ENCODE measurements at regions not wholly inside any gene's neighbourhood (a gene's known extent, or its start where the extent isn't known, plus 50 kb on each side); places are given as distances from the start of the nearest gene placed in this dataset.
"Not testable (repeated sequence)": the region's sequence is repeated elsewhere in the genome, so short reads cannot be mapped to it uniquely, and the experiment has no call there.

DNA sequence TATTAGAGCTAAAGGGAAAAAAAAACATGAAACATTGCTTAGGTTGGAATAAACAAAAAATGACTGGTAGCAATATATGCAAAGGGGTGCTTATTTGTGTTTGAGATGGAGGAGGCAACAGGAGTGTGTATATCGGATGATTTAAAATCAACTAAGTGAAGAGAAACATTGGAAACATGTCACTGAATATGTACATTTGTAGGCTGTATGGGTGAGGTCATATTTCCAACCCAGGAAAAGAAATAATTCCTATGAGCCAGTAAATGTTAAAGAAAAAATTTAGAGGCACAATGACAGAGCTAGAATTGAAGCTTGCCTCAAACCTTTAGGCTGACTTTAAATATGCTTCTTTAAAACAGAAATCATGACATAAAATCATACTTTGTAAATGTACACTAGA lies 709.0 kb upstream of the SEMA3D start:
- no peak for DNase-seq

DNA sequence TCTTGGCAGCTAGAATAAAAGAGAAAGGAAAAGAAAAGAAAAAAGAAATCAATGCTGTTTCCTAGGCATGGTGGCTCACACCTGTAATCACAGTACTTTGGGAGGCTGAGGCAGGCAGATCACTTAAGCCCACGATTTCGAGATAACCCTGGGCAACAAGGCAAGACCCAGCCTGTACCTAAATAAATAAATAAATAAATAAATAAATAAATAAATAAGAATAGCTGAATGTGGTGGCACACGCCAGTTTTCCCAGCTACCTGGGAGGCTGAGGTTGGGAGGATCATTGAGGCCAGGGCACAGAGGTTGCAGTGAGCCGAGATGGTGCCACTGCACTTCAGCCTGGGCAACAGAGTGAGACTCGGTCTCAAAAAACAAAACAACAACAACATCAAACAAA lies 705.0 kb upstream of the SEMA3D start:
- DNase-seq, result not testable (repeated sequence)

GRCh38 chr7:85890244-85890811 lies 703.5 kb upstream of the SEMA3D start:
- DNase-seq, result peak in 1 of 58 donors; percentile 10

GRCh38 chr7:85887133-85887532 lies 700.3 kb upstream of the SEMA3D start:
- DNase-seq, result no peak

DNA sequence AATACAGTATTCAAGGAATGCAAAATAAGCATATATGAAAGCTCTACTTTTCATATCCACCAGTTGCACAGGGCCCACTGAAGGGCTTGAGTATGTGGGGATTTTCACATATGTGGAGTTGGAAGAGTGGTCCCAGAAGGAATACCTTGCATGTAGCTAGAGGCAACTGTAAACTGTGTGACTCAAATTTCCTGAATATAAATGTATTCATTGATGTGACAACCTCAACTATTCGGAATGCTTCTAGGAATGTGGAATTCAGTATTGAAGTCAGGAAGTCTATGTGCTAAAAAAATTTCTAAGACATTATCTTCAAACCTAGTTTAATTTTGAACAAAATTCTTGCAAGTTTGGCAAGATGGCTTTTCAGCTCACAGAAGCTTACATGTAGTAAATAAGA lies 695.5 kb upstream of the SEMA3D start:
- no peak for DNase-seq

DNA sequence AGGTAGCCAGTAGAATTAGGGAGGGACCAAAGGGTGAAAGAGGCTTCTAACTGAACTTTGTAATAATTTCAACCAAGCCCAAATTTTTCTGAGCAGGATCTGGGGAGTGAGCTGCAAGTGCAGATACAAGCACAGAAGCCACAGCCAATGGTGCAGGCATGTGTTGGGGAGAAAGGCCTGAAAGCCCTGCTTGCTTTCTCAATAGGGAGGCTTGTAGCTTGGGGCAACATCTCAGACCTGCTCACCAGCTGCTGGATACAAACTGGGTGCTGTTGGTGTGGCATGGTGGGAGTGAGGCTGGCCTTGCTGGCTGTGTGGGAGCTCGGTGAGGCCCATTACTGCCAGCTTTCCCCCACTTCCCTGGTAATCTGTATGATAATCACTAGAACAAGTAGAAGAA lies 688.5 kb upstream of the SEMA3D start:
- no peak for DNase-seq

- DNase-seq, result no peak
Measured at GRCh38 chr7:85866540-85866939, 679.7 kb upstream of the SEMA3D start.

DNA sequence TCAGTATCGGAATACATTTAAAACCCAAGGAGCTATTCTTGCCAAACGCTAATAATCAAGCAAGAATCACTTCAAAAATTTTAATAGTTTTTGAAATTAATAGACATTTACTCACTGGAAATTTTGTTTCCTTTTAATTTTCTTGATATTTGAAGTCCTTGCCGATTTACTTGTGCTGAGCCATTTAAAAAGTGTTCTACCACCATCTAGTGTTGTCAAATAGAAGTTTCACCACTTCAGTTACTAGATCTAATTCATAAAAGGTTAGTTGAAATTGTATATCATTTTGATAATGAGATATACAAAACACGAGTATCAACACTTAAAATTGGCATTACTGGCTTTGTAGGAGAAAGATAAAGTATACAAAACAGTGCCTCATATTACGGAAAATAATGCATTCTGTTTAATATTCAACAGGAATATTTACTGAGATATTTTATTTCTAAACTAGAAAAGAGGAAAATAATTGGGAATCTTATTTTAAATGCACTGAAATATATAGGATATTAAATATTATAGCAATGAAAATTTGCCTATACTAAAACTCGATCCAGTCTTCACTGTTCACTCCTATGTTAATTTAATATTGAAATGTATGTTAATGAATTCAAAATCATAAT lies 664.8 kb upstream of the SEMA3D start:
- peak in 1 of 58 donors; percentile 23 for DNase-seq

GRCh38 chr7:85850381-85850780 lies 663.5 kb upstream of the SEMA3D start:
- DNase-seq, result no peak

DNA sequence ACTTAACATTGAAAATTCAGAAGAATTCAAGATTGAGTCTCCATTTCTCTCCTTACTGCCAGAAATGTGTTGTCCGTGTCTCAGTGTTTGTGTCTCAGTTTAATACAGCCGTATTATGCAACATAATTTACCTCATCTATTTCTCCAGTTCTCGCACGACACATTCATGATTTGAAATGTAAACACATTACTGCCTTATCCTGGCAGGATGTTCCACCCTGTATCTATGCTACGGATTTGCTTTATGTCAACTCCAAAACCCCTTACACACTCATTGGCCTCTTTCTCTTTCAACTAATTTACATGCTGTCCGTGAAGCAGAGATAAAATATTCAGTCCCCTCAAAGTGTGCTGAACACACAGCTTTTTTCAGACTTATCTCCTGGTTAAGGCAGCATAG lies 653.7 kb upstream of the SEMA3D start:
- no peak for DNase-seq

- DNase-seq, result no peak
Measured at GRCh38 chr7:85833066-85833465, 646.2 kb upstream of the SEMA3D start.

DNA sequence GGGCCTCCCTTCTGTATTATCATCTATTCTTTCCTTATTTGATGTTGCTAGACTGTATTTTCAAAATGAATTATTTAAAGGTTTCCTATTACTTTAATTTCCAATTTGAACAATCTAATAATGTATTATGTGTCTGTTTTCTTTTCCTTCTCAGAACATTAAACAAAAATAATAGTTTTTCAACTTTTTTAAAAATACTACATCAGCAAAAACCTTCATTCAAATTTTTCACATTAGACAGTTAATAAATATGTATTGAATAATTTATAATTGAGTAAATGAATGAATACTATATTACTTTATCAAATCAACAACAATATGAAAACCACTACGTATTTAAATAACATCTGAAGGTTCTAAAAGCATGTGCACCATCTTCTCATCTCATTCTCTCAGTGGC lies 644.1 kb upstream of the SEMA3D start:
- no peak for DNase-seq

DNA sequence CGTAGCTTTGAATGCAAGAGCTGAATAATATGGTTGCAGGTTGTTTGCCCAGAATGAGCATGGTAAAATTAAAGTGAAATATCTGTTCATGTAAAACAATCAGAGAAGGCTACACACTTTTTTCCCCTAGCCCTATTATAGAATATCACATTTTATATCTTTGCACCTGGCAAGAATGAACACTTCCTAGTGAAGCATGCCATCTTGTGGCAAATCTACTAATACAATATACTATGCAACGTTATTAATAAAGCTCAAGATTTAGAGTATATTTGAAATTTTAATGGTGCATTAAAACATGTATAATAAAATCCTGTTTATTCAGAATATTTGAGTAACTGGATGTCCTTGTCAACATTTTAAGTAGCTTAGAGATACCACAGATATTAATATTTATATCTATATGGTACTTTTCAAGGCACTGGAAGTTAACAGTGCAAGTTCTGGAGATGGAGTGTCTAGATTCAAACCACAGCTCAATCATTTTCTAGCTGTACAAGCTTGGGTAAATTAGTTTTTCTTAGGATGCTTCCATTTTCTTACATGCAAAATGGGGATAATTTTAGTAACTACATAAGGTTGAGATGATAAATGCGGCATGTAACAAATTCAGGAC lies 643.1 kb upstream of the SEMA3D start:
- no peak for DNase-seq

GRCh38 chr7:85829176-85829575 lies 642.3 kb upstream of the SEMA3D start:
- DNase-seq, result no peak

DNA sequence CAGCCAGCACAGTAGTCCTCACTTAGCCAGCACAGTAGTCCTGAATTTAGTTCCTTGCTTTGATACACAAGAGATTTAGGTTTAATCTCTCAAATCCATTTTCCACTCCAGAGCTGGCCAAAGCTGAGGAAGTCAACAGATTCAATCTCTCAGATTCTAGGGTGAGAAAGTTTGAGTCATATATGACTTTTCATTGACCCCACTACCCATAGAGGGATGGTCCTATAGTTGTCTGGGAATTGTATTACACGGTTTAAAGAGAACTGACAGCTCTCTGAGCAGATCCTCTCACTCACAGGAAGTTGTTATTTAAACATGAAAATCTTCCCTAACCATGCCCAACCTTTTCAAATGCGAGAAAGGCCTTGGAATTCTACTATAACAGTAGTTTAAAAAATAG lies 641.8 kb upstream of the SEMA3D start:
- DNase-seq, result no peak

DNA sequence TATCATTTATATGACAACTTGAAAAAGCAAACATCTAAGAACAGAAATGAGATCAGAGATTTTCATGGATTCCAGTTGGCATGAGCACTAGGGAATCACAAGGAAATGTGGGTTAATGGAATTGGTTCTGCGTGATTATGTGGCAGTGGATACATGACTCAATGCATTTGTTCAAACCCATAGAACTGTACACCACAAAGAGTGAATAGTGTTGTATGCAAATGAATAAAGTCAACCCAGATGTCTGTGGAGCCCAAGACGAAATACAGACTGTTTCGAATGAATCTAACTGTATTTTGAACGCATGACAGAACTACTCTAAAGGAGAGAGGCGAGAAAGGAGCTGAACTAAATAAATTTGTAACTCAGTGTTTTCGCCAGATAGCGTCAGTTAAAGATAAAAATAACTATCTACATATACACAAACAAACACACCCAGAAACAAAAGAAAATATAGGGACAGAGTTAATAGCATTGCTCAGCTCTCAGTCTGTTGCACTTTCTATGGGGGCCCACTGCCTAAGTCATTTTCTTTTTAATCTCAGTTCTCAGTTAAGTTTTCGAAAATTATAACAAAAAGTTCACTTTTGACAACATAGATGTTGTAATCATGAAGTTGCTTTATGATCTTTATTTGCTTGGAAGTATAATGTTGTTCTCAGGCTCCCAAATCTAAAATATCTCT lies 636.7 kb upstream of the SEMA3D start:
- no peak for DNase-seq

- no peak for DNase-seq
Measured at GRCh38 chr7:85821926-85822325, 635.1 kb upstream of the SEMA3D start.

GRCh38 chr7:85820702-85821443 lies 634.0 kb upstream of the SEMA3D start:
- DNase-seq, result no peak

DNA sequence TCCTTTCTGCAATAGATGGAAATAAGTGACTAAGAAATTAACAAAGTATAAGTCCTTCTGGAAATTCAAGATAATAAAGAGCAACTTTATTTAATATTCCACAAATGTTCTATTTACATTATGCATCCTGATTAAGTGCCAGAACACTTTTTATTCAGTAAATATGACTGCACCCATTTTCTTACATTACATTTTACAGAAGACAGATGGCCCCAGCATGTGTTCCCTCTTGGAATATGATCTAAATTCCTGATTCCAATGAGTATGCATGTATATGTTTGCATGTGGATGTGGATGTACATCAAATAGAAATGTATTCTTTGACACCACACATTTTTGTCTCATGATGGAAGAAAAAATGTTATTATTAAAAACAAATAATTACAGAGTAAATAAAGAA lies 628.7 kb upstream of the SEMA3D start:
- no peak for DNase-seq

GRCh38 chr7:85806321-85806720 lies 619.5 kb upstream of the SEMA3D start:
- DNase-seq, result no peak

GRCh38 chr7:85805656-85806055 lies 618.8 kb upstream of the SEMA3D start:
- no peak for DNase-seq

DNA sequence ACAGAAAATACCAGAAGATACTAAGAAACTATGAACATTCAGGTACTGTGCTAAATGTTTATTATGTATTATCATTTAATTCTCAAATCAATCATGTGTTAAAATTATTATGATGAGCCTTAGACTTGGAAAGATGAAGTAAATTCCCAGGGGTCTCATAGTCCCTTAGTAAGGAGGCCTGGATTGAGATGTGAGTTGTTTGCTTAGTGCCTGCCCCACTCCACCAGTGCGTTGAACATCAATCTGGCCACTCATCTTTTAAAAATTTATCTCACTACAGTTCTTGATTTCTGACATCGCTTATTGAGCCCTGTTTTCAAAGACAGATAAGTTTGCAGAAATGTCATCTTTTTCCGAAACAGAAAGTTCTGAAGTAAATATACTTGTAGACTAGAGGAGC lies 618.4 kb upstream of the SEMA3D start:
- DNase-seq, result no peak
